Activated CD8-positive, alpha-beta memory T cell treated with anti-CD3 and anti-CD28 coated beads, Interleukin-2, amount 10 ng/mL, durations not matched to agents 7 days and 5 days (primary cell): ENCODE measurements at regions not wholly inside any gene's neighbourhood (a gene's known extent, or its start where the extent isn't known, plus 50 kb on each side); places are given as distances from the start of the nearest gene placed in this dataset.
"Not testable (repeated sequence)": the region's sequence is repeated elsewhere in the genome, so short reads cannot be mapped to it uniquely, and the experiment has no call there.

ENCODE experiments used
- ATAC-seq: fragments of 150-1000 bp; cut with Tn5 transposase; one replicate; pipeline ENCODE4 v1.10.0; 2021; ENCODE audit warnings: moderate library complexity
- CTCF ChIA-PET: fragments of 350-600 bp; sonication (Branson Sonifier 250); formaldehyde crosslinking; loops from one replicate; lab custom pipeline; 2021; ENCODE audit warnings: antibody characterized with exemption; lab: Charles Lee
- DNase-seq: peaks from one replicate; pipeline ENCODE4 v3.0.0-alpha.2; 2020
- H3K27ac Mint-ChIP-seq: one replicate; pipeline ENCODE4 v1.8.0; 2021; ENCODE audit warnings: mild to moderate bottlenecking, mixed read lengths
- H3K27me3 Mint-ChIP-seq: one replicate; pipeline ENCODE4 v1.8.0; 2021; ENCODE audit warnings: mixed read lengths
- H3K36me3 Mint-ChIP-seq: one replicate; pipeline ENCODE4 v1.8.0; 2021; ENCODE audit warnings: mild to moderate bottlenecking, mixed read lengths
- H3K4me1 Mint-ChIP-seq: one replicate; pipeline ENCODE4 v1.8.0; 2021; ENCODE audit warnings: mixed read lengths
- H3K4me3 Mint-ChIP-seq: one replicate; pipeline ENCODE4 v1.8.0; 2021; ENCODE audit warnings: mild to moderate bottlenecking, moderate library complexity, mixed read lengths
- H3K9me3 Mint-ChIP-seq: one replicate; pipeline ENCODE4 v1.8.0; 2022; ENCODE audit warnings: low read depth, mixed read lengths

GRCh38 chr20:1803061-1803931 lies 91.9 kb upstream of the SIRPA start:
- H3K27ac Mint-ChIP-seq = no peak overlapping the region
- DNase-seq = peak; percentile 48
- H3K4me1 Mint-ChIP-seq = peaks cover 9% of the 10 kb centered on the region
- H3K4me3 Mint-ChIP-seq = no peak overlapping the region
- no peaks in the 10 kb centered on the region for H3K36me3 Mint-ChIP-seq
- H3K9me3 Mint-ChIP-seq = no peaks in the 10 kb centered on the region
- H3K27me3 Mint-ChIP-seq = peaks cover 68% of the 10 kb centered on the region
- CTCF ChIA-PET = no interaction called here
- peak; percentile 27 for ATAC-seq

- Mint-ChIP-seq H3K4me1 (peaks cover 9% of the 10 kb centered on the region), H3K4me3 (peak overlapping the region; percentile 25), H3K36me3 (no peaks in the 10 kb centered on the region), H3K27me3 (peaks cover 70% of the 10 kb centered on the region), H3K27ac (no peak overlapping the region), H3K9me3 (no peaks in the 10 kb centered on the region)
- CTCF ChIA-PET = interaction anchor here (1.0 to 2.0 kb wide), 7 partner anchors 26 to 371 kb away, joined by 3 to 10 read pairs (median 3); no protein-coding TSS in a partner anchor
- ATAC-seq (peak; percentile 57), DNase-seq (peak; percentile 56)
Observed at GRCh38 chr20:1802385-1803060, 92.7 kb upstream of the SIRPA start.

GRCh38 chr20:1801929-1802306 lies 93.3 kb upstream of the SIRPA start:
- Mint-ChIP-seq H3K27me3 (peaks cover 67% of the 10 kb centered on the region), H3K27ac (no peak overlapping the region), H3K4me1 (peaks cover 9% of the 10 kb centered on the region), H3K36me3 (no peaks in the 10 kb centered on the region), H3K4me3 (no peak overlapping the region), H3K9me3 (no peaks in the 10 kb centered on the region)
- CTCF ChIA-PET = interaction anchor here (1.0 to 2.0 kb wide), 8 partner anchors 25 to 371 kb away, joined by 3 to 10 read pairs (median 3); no protein-coding TSS in a partner anchor
- ATAC-seq = no peak
- no peak for DNase-seq

GRCh38 chr20:1801225-1801928 lies 93.8 kb upstream of the SIRPA start:
- Mint-ChIP-seq H3K4me1 (peaks cover 9% of the 10 kb centered on the region), H3K36me3 (no peaks in the 10 kb centered on the region), H3K27me3 (peaks cover 65% of the 10 kb centered on the region), H3K27ac (no peak overlapping the region), H3K4me3 (no peak overlapping the region), H3K9me3 (no peaks in the 10 kb centered on the region)
- DNase-seq (no peak), ATAC-seq (no peak)
- CTCF ChIA-PET = interaction anchor here (1.0 to 2.0 kb wide), 8 partner anchors 24 to 372 kb away, joined by 3 to 10 read pairs (median 3); no protein-coding TSS in a partner anchor

GRCh38 chr20:1800777-1801176 lies 94.4 kb upstream of the SIRPA start:
- CTCF ChIA-PET = interaction anchor here (1.4 to 2.0 kb wide), 3 partner anchors 23 to 328 kb away, joined by 3 to 10 read pairs (median 4); no protein-coding TSS in a partner anchor
- H3K27me3 Mint-ChIP-seq = peaks cover 62% of the 10 kb centered on the region

GRCh38 chr20:1800180-1800579 lies 95.0 kb upstream of the SIRPA start:
- DNase-seq (no peak), ATAC-seq (no peak)
- H3K4me3 Mint-ChIP-seq = no peak overlapping the region
- peaks cover 9% of the 10 kb centered on the region for H3K4me1 Mint-ChIP-seq
- no peak overlapping the region for H3K27ac Mint-ChIP-seq
- no peaks in the 10 kb centered on the region for H3K36me3 Mint-ChIP-seq
- CTCF ChIA-PET = interaction anchor here (0.7 to 1.4 kb wide), 2 partner anchors 23 to 280 kb away, joined by 4 to 5 read pairs; no protein-coding TSS in a partner anchor
- no peaks in the 10 kb centered on the region for H3K9me3 Mint-ChIP-seq
- peaks cover 61% of the 10 kb centered on the region for H3K27me3 Mint-ChIP-seq

More at GRCh38 chr20:1800777-1801176, 94.4 kb upstream of the SIRPA start:
- Mint-ChIP-seq H3K4me3 (no peak overlapping the region), H3K4me1 (peaks cover 9% of the 10 kb centered on the region), H3K27ac (no peak overlapping the region), H3K9me3 (no peaks in the 10 kb centered on the region), H3K36me3 (no peaks in the 10 kb centered on the region)
- ATAC-seq = no peak
- no peak for DNase-seq

GRCh38 chr20:1799746-1800145 lies 95.5 kb upstream of the SIRPA start:
- DNase-seq, H3K4me3 Mint-ChIP-seq, H3K9me3 Mint-ChIP-seq, H3K36me3 Mint-ChIP-seq, H3K27ac Mint-ChIP-seq, H3K4me1 Mint-ChIP-seq, ATAC-seq: not testable (repeated sequence)
- peaks cover 61% of the 10 kb centered on the region for H3K27me3 Mint-ChIP-seq
- CTCF ChIA-PET = interaction anchor here (0.7 to 1.4 kb wide), 3 partner anchors 22 to 281 kb away, joined by 3 to 5 read pairs (median 4); no protein-coding TSS in a partner anchor

GRCh38 chr20:1798982-1799381 lies 96.2 kb upstream of the SIRPA start:
- H3K4me3 Mint-ChIP-seq = no peak overlapping the region
- ATAC-seq (no peak), DNase-seq (no peak)
- no peaks in the 10 kb centered on the region for H3K36me3 Mint-ChIP-seq
- H3K27ac Mint-ChIP-seq = no peak overlapping the region
- H3K4me1 Mint-ChIP-seq = peaks cover 9% of the 10 kb centered on the region
- CTCF ChIA-PET = interaction anchor here (1.4 kb wide), 1 partner anchor 22 kb away, joined by 7 read pairs; no protein-coding TSS in a partner anchor
- no peaks in the 10 kb centered on the region for H3K9me3 Mint-ChIP-seq
- H3K27me3 Mint-ChIP-seq = peaks cover 56% of the 10 kb centered on the region

GRCh38 chr20:1793821-1794220 lies 101.4 kb upstream of the SIRPA start:
- no peak overlapping the region for H3K27ac Mint-ChIP-seq
- H3K27me3 Mint-ChIP-seq = peaks cover 58% of the 10 kb centered on the region
- H3K4me3 Mint-ChIP-seq = no peak overlapping the region
- ATAC-seq = no peak
- CTCF ChIA-PET = no interaction called here
- no peaks in the 10 kb centered on the region for H3K36me3 Mint-ChIP-seq
- H3K4me1 Mint-ChIP-seq = no peaks in the 10 kb centered on the region
- no peaks in the 10 kb centered on the region for H3K9me3 Mint-ChIP-seq
- DNase-seq = no peak

GRCh38 chr20:1792274-1792673 lies 102.9 kb upstream of the SIRPA start:
- no peak for ATAC-seq
- peaks cover 60% of the 10 kb centered on the region for H3K27me3 Mint-ChIP-seq
- CTCF ChIA-PET = no interaction called here

GRCh38 chr20:1790386-1790785 lies 104.8 kb upstream of the SIRPA start:
- DNase-seq = no peak
- no peaks in the 10 kb centered on the region for H3K4me1 Mint-ChIP-seq
- H3K36me3 Mint-ChIP-seq = no peaks in the 10 kb centered on the region
- no peak overlapping the region for H3K4me3 Mint-ChIP-seq
- CTCF ChIA-PET = interaction anchor here (0.7 to 1.4 kb wide), 3 partner anchors 10 to 43 kb away, joined by 3 to 4 read pairs (median 4); no protein-coding TSS in a partner anchor
- H3K27ac Mint-ChIP-seq = no peak overlapping the region
- ATAC-seq = no peak
- H3K9me3 Mint-ChIP-seq = no peaks in the 10 kb centered on the region
- peaks cover 65% of the 10 kb centered on the region for H3K27me3 Mint-ChIP-seq

More at GRCh38 chr20:1792274-1792673, 102.9 kb upstream of the SIRPA start:
- H3K4me1 Mint-ChIP-seq = no peaks in the 10 kb centered on the region
- no peak for DNase-seq
- no peak overlapping the region for H3K27ac Mint-ChIP-seq
- H3K4me3 Mint-ChIP-seq = no peak overlapping the region
- no peaks in the 10 kb centered on the region for H3K9me3 Mint-ChIP-seq
- H3K36me3 Mint-ChIP-seq = no peaks in the 10 kb centered on the region

GRCh38 chr20:1788044-1788443 lies 107.2 kb upstream of the SIRPA start:
- peaks cover 60% of the 10 kb centered on the region for H3K27me3 Mint-ChIP-seq
- no peak for ATAC-seq
- no peaks in the 10 kb centered on the region for H3K4me1 Mint-ChIP-seq
- H3K4me3 Mint-ChIP-seq = no peak overlapping the region
- no peak for DNase-seq
- no peaks in the 10 kb centered on the region for H3K36me3 Mint-ChIP-seq
- H3K9me3 Mint-ChIP-seq = no peaks in the 10 kb centered on the region
- CTCF ChIA-PET = no interaction called here
- no peak overlapping the region for H3K27ac Mint-ChIP-seq

- DNase-seq (no peak), ATAC-seq (no peak)
- no peaks in the 10 kb centered on the region for H3K4me1 Mint-ChIP-seq
- no peak overlapping the region for H3K27ac Mint-ChIP-seq
- H3K4me3 Mint-ChIP-seq = no peak overlapping the region
- no peaks in the 10 kb centered on the region for H3K36me3 Mint-ChIP-seq
- H3K27me3 Mint-ChIP-seq = peaks cover 53% of the 10 kb centered on the region
- H3K9me3 Mint-ChIP-seq = no peaks in the 10 kb centered on the region
- CTCF ChIA-PET = interaction anchor here (2.6 kb wide), 1 partner anchor 10 kb away, joined by 11 read pairs; no protein-coding TSS in a partner anchor
Observed at GRCh38 chr20:1786486-1786885, 108.7 kb upstream of the SIRPA start.
